GM12875 (cell line): ENCODE measurements at regions not wholly inside any gene's neighbourhood (a gene's known extent, or its start where the extent isn't known, plus 50 kb on each side); places are given as distances from the start of the nearest gene placed in this dataset.

ENCODE experiments used
- H3K4me3 ChIP-seq: one replicate; pipeline ENCODE4 v1.5.1; 2011; ENCODE audit warnings: low read depth, low read length, control low read depth
- TF ChIP-seq, protein P1 (sequence below): IDR thresholded peaks from 2 replicates; pipeline ENCODE4 v1.5.1; 2011; ENCODE audit warnings: low read depth, mild to moderate bottlenecking, control low read depth, inconsistent platforms, low read length, moderate library complexity, borderline replicate concordance; ENCODE audit not compliant: insufficient read depth

- TF ChIP-seq, protein P1, sequence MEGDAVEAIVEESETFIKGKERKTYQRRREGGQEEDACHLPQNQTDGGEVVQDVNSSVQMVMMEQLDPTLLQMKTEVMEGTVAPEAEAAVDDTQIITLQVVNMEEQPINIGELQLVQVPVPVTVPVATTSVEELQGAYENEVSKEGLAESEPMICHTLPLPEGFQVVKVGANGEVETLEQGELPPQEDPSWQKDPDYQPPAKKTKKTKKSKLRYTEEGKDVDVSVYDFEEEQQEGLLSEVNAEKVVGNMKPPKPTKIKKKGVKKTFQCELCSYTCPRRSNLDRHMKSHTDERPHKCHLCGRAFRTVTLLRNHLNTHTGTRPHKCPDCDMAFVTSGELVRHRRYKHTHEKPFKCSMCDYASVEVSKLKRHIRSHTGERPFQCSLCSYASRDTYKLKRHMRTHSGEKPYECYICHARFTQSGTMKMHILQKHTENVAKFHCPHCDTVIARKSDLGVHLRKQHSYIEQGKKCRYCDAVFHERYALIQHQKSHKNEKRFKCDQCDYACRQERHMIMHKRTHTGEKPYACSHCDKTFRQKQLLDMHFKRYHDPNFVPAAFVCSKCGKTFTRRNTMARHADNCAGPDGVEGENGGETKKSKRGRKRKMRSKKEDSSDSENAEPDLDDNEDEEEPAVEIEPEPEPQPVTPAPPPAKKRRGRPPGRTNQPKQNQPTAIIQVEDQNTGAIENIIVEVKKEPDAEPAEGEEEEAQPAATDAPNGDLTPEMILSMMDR, result no peak
These were observed 90.4 kb downstream of the BMP2 start for GRCh38 chr20:6857927-6858326.

GRCh38 chr20:6863355-6863754 is 95.9 kb downstream of the BMP2 start:
- H3K4me3 ChIP-seq, result no peak overlapping the region
- TF ChIP-seq, protein P1, result no peak

More at GRCh38 chr20:6857927-6858326, 90.4 kb downstream of the BMP2 start:
- no peak overlapping the region for H3K4me3 ChIP-seq

DNA sequence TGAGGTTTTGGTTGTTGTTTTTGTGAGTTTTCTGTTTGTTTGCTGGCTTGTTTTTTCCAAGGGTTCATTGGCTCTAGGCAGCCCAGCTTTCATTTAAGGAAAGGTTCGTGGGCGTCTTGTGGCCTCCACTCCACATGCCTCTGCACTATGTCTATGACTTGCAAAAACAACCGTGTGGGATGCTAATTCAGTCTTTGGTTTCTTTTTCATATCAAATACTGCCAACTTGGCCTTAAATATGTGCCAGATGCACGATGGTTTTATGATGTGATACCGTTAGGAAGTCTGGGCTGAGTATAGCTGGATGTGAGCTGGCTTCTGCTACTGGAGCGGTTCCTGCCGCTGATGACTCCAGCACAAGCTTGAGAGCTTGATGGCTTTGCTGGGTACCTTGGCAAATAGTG is 96.3 kb downstream of the BMP2 start:
- H3K4me3 ChIP-seq, result no peak overlapping the region
- TF ChIP-seq, protein P1, result no peak

- H3K4me3 ChIP-seq, result no peak overlapping the region
- TF ChIP-seq, protein P1, result no peak
These were observed 97.3 kb downstream of the BMP2 start for GRCh38 chr20:6864740-6865139.

DNA sequence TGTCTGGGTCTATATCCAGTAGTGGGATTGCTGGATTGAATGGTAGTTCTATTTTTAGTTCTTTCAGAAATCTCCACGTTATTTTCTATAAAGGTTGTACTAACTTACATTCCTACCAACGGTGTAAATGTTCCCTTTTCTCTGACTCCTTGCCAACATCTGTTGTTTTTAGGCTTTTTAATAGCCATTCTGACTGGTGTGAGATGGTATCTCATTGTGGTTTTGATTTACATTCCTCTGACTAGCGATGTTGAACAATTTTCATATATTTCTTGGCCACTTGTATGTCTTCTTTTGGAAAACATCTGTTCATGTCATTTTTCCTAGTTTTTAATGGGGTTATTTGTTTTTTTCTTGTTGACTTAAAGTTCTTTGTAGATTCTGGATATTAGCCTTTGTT is 99.3 kb downstream of the BMP2 start:
- TF ChIP-seq, protein P1, result no peak
- no peak overlapping the region for H3K4me3 ChIP-seq

GRCh38 chr20:6868861-6869260 is 101.4 kb downstream of the BMP2 start:
- TF ChIP-seq, protein P1, result no peak

GRCh38 chr20:6870559-6870958 is 103.1 kb downstream of the BMP2 start:
- H3K4me3 ChIP-seq, result no peak overlapping the region
- TF ChIP-seq, protein P1, result no peak

More at GRCh38 chr20:6868861-6869260, 101.4 kb downstream of the BMP2 start:
- no peak overlapping the region for H3K4me3 ChIP-seq
